ENCODE measurements at regions not wholly inside any gene's neighbourhood (a gene's known extent, or its start where the extent isn't known, plus 50 kb on each side); places are given as distances from the start of the nearest gene placed in this dataset.

GRCh38 chr6:119791736-119792135 is 442.2 kb upstream of the MAN1A1 start:
- no peak for TF ChIP-seq POLR2A (IDR thresholded peaks at IDR 0.05; ENCODE audit: low read depth, low read length)
- no peak for TF ChIP-seq POLR2AphosphoS5 (IDR thresholded peaks at IDR 0.05; ENCODE audit: low read depth, low read length)
- TF ChIP-seq TAF1 (IDR thresholded peaks at IDR 0.05; ENCODE audit: borderline replicate concordance, low read depth, low read length): no peak
